ENCODE measurements at regions not wholly inside any gene's neighbourhood (a gene's known extent, or its start where the extent isn't known, plus 50 kb on each side); places are given as distances from the start of the nearest gene placed in this dataset.

GRCh38 chr5:91946870-91947269 is 563.8 kb upstream of the ARRDC3 start:
- Histone ChIP-seq H3K27ac (no peak overlapping the region), H3K4me1 (peaks cover 0 to 4% (median 0%) of the 10 kb centered on the region in 9 donors), H3K4me3 (no peak overlapping the region), H3K27me3 (no peaks in the 10 kb centered on the region), H3K36me3 (no peaks in the 10 kb centered on the region), H3K9me3 (no peaks in the 10 kb centered on the region)
- 61 to 65% methylated on average over 4 of the region's 4 CpGs for WGBS, 2 donors
- no peak for TF ChIP-seq CTCF (IDR thresholded peaks at IDR 0.05)
- DNase-seq (no peak), ATAC-seq (no peak)
- intact Hi-C loops (cut with DNase I), result no loop called here

GRCh38 chr5:91941588-91941987 is 558.5 kb upstream of the ARRDC3 start:
- Histone ChIP-seq H3K27ac (no peak overlapping the region), H3K9me3 (peaks cover 0 to 8% (median 0%) of the 10 kb centered on the region in 11 donors), H3K4me3 (no peak overlapping the region), H3K36me3 (no peaks in the 10 kb centered on the region), H3K27me3 (no peaks in the 10 kb centered on the region), H3K4me1 (no peaks in the 10 kb centered on the region)
- ATAC-seq, result no peak
- intact Hi-C loops (cut with DNase I), result no loop called here
- WGBS, 2 donors, result 60 to 69% methylated on average over 1 of the region's 1 CpG
- TF ChIP-seq CTCF (IDR thresholded peaks at IDR 0.05), result no peak
- DNase-seq, result no peak

GRCh38 chr5:91938441-91938840 is 555.3 kb upstream of the ARRDC3 start:
- DNase-seq (no peak), ATAC-seq (no peak)
- Histone ChIP-seq H3K27me3 (no peaks in the 10 kb centered on the region), H3K4me3 (no peak overlapping the region), H3K27ac (no peak overlapping the region), H3K4me1 (no peaks in the 10 kb centered on the region), H3K36me3 (no peaks in the 10 kb centered on the region), H3K9me3 (peaks cover 0 to 12% (median 0%) of the 10 kb centered on the region in 11 donors)
- intact Hi-C loops (cut with DNase I), result no loop called here
- no peak for TF ChIP-seq CTCF (IDR thresholded peaks at IDR 0.05)

GRCh38 chr5:91937121-91937520 is 554.0 kb upstream of the ARRDC3 start:
- Histone ChIP-seq H3K4me3 (no peak overlapping the region), H3K4me1 (no peaks in the 10 kb centered on the region), H3K9me3 (peaks cover 0 to 12% (median 0%) of the 10 kb centered on the region in 11 donors), H3K36me3 (no peaks in the 10 kb centered on the region), H3K27ac (no peak overlapping the region), H3K27me3 (no peaks in the 10 kb centered on the region)
- ATAC-seq, result no peak
- TF ChIP-seq CTCF (IDR thresholded peaks at IDR 0.05), result no peak
- intact Hi-C loops (cut with DNase I), result no loop called here
- no peak for DNase-seq

GRCh38 chr5:91929522-91929817 is 546.4 kb upstream of the ARRDC3 start:
- intact Hi-C loops (cut with DNase I), result no loop called here
- DNase-seq (no peak), ATAC-seq (no peak)
- Histone ChIP-seq H3K4me3 (no peak overlapping the region), H3K36me3 (no peaks in the 10 kb centered on the region), H3K9me3 (no peaks in the 10 kb centered on the region), H3K4me1 (no peaks in the 10 kb centered on the region), H3K27me3 (no peaks in the 10 kb centered on the region), H3K27ac (no peak overlapping the region)
- 75 to 79% methylated on average over 1 of the region's 1 CpG for WGBS, 2 donors
- no peak for TF ChIP-seq CTCF (IDR thresholded peaks at IDR 0.05)

Data from heart right ventricle (tissue), 16 donors.